SU-DHL-6 (cell line): ENCODE measurements at regions not wholly inside any gene's neighbourhood (a gene's known extent, or its start where the extent isn't known, plus 50 kb on each side); places are given as distances from the start of the nearest gene placed in this dataset.

Source experiments
- CTCF ChIP-seq: fragments of 200-600 bp; sonication (generic); IDR thresholded peaks from one replicate; pipeline ENCODE4 v1.5.1; 2017; ENCODE audit warnings: antibody characterized with exemption, mild to moderate bottlenecking, low read length, moderate library complexity; ENCODE audit not compliant: insufficient read depth, poor library complexity, severe bottlenecking
- EZH2phosphoT487 ChIP-seq: fragments of 200-600 bp; sonication (generic), shearing (Covaris generic); conservative IDR thresholded peaks from 2 replicates; pipeline ENCODE4 v1.6.1; 2018; ENCODE audit warnings: mild to moderate bottlenecking, antibody characterized with exemption, low read length, moderate library complexity, mixed read lengths

- TF ChIP-seq CTCF (no peak), EZH2phosphoT487 (no peak)
These were observed 411.6 kb upstream of the MC4R start for GRCh38 chr18:60784161-60784560.
